ENCODE measurements at regions not wholly inside any gene's neighbourhood (a gene's known extent, or its start where the extent isn't known, plus 50 kb on each side); places are given as distances from the start of the nearest gene placed in this dataset.

DNA sequence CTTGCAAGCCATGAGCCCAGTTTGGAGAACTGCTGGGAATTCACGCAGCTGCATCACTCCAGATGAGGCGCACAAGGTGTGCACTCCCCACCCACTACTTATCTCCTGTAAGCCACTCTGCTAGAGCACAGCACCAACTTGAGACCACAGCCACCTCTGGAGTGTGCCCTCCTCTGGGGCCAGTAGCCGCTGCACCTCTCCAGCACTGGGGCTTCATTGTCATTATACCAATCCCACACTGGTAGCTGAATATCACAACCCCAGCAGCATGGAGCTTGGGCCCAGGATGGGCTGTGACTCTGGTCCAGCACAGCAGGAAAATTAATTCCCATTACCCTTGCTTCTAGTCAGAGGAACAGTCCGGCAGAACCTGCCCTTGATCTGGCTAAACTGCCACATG lies 125.6 kb downstream of the LSM5 start:
- Histone ChIP-seq H3K27me3 (ENCODE audit: low read length) (peaks cover 66% of the 10 kb centered on the region), H3K4me2 (ENCODE audit: low read length) (no peak overlapping the region), H3K4me3 (ENCODE audit: low read length) (no peak overlapping the region), H3K9me2 (replicated peaks; ENCODE audit: low read length) (no peaks in the 10 kb centered on the region), H3K27ac (ENCODE audit: low read length) (no peak overlapping the region), H3K4me1 (ENCODE audit: insufficient read depth, low read length) (no peaks in the 10 kb centered on the region), H2AFZ (ENCODE audit: low read length) (no peak overlapping the region), H3K9ac (ENCODE audit: low read length) (no peak overlapping the region), H3K36me3 (ENCODE audit: low read depth, low read length) (no peaks in the 10 kb centered on the region), H3K9me3 (ENCODE audit: low read length) (no peaks in the 10 kb centered on the region), H4K20me1 (ENCODE audit: low read length) (no peaks in the 10 kb centered on the region), H3F3A (ENCODE audit: low read length, unreplicated experiment) (no peaks in the 10 kb centered on the region), H3K79me2 (ENCODE audit: low read length) (no peaks in the 10 kb centered on the region)
- ATAC-seq (no peak), DNase-seq (no peak)
- BruUV-seq (replicated peaks): no TSS peak
- TF ChIP-seq EZH2phosphoT487 (IDR thresholded peaks at IDR 0.05; ENCODE audit: borderline replicate concordance, low read length) (no peak), EZH2 (IDR thresholded peaks at IDR 0.05; ENCODE audit: low read length, unreplicated experiment) (no peak)
- TF ChIP-seq, protein P1, sequence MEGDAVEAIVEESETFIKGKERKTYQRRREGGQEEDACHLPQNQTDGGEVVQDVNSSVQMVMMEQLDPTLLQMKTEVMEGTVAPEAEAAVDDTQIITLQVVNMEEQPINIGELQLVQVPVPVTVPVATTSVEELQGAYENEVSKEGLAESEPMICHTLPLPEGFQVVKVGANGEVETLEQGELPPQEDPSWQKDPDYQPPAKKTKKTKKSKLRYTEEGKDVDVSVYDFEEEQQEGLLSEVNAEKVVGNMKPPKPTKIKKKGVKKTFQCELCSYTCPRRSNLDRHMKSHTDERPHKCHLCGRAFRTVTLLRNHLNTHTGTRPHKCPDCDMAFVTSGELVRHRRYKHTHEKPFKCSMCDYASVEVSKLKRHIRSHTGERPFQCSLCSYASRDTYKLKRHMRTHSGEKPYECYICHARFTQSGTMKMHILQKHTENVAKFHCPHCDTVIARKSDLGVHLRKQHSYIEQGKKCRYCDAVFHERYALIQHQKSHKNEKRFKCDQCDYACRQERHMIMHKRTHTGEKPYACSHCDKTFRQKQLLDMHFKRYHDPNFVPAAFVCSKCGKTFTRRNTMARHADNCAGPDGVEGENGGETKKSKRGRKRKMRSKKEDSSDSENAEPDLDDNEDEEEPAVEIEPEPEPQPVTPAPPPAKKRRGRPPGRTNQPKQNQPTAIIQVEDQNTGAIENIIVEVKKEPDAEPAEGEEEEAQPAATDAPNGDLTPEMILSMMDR (conservative IDR thresholded peaks at IDR 0.05; ENCODE audit: low read depth, low read length): no peak
- ChIA-PET CTCF (no interaction called here), POLR2A (ENCODE audit: unreplicated experiment) (no interaction called here)
- intact Hi-C loops (cut with micrococcal nuclease): no loop called here

DNA sequence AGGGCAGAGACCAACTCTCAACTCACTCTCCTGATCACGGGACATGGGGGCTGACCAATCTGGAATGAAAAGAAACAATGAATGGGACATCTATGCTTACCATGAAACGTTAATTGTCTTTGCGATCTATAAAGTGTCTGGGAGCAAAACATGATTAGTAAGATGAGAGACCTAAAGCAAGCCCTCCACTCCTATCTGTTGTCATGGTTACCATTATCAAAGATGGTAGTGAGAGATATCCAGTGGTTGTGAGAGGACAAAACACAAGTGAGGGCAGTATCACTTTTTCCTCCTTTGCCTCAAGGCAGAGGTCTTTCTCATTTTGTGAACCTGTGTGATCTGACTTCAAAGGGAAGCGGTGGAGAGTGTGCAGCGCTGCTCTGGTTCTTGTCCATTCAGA lies 130.1 kb downstream of the LSM5 start:
- H3F3A ChIP-seq (ENCODE audit: low read length, unreplicated experiment): no peaks in the 10 kb centered on the region
- H3K9ac ChIP-seq (ENCODE audit: low read length): no peak overlapping the region
- H3K9me2 ChIP-seq (replicated peaks; ENCODE audit: low read length): no peaks in the 10 kb centered on the region
- H3K4me2 ChIP-seq (ENCODE audit: low read length): no peak overlapping the region
- no peak overlapping the region for H2AFZ ChIP-seq (ENCODE audit: low read length)
- H3K27ac ChIP-seq (ENCODE audit: low read length): no peak overlapping the region
- no peaks in the 10 kb centered on the region for H3K36me3 ChIP-seq (ENCODE audit: low read depth, low read length)
- DNase-seq: no peak
- no peak for ATAC-seq
- intact Hi-C loops (cut with micrococcal nuclease): no loop called here
- H3K4me1 ChIP-seq (ENCODE audit: insufficient read depth, low read length): no peaks in the 10 kb centered on the region
- ChIA-PET POLR2A (ENCODE audit: unreplicated experiment) (no interaction called here), CTCF (no interaction called here)
- H3K27me3 ChIP-seq (ENCODE audit: low read length): peaks cover 97% of the 10 kb centered on the region
- BruUV-seq (replicated peaks): no TSS peak
- no peaks in the 10 kb centered on the region for H3K9me3 ChIP-seq (ENCODE audit: low read length)
- H3K4me3 ChIP-seq (ENCODE audit: low read length): no peak overlapping the region
- H3K79me2 ChIP-seq (ENCODE audit: low read length): no peaks in the 10 kb centered on the region
- TF ChIP-seq EZH2 (IDR thresholded peaks at IDR 0.05; ENCODE audit: low read length, unreplicated experiment): no peak
- TF ChIP-seq, protein P1 (conservative IDR thresholded peaks at IDR 0.05; ENCODE audit: low read depth, low read length): no peak
- no peak for TF ChIP-seq EZH2phosphoT487 (IDR thresholded peaks at IDR 0.05; ENCODE audit: borderline replicate concordance, low read length)
- H4K20me1 ChIP-seq (ENCODE audit: low read length): no peaks in the 10 kb centered on the region

DNA sequence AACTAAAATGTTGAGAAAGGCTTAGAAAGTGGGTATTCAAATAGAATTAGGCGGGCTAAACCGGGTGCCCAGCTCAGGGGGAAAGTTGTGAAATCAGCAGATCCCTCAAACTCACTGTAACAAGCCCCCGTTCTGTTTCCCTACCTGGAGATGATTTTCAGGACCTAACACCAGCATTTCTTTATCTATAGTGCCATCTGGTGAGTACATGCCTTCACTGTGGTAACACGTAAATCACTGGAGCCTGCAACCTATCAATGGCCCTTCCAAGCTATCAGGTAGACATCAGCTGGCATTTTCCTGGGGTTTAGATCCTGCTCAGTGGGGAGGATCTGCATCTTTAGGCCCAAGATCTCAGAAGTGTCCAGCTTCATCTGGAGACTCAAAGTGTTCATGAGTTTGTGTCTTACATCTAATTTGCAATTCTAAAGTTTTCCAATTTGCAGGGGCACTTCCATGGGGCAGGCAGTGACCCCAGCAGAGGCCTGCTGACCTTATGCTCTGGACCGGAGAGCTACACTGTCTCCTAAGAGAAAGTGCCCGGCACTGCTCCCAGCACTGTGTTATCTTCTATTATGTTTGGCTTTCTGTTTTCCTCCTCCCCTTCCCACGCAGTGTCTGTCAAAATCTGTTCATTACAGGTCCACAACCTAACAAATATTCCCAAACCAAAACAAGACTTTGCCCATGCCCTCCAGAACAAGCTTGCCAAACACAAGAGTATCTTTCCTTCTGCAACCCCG lies 132.5 kb downstream of the LSM5 start:
- no peaks in the 10 kb centered on the region for H3K36me3 ChIP-seq (ENCODE audit: low read depth, low read length)
- H3K4me1 ChIP-seq (ENCODE audit: insufficient read depth, low read length): no peaks in the 10 kb centered on the region
- H3K27ac ChIP-seq (ENCODE audit: low read length): no peak overlapping the region
- no TSS peak for BruUV-seq (replicated peaks)
- POLR2A ChIA-PET (ENCODE audit: unreplicated experiment): no interaction called here
- TF ChIP-seq, protein P1 (conservative IDR thresholded peaks at IDR 0.05; ENCODE audit: low read depth, low read length): peak; percentile 48
- no peak for TF ChIP-seq EZH2phosphoT487 (IDR thresholded peaks at IDR 0.05; ENCODE audit: borderline replicate concordance, low read length)
- no peaks in the 10 kb centered on the region for H3F3A ChIP-seq (ENCODE audit: low read length, unreplicated experiment)
- H2AFZ ChIP-seq (ENCODE audit: low read length): no peak overlapping the region
- H3K4me2 ChIP-seq (ENCODE audit: low read length): no peak overlapping the region
- peaks cover 92% of the 10 kb centered on the region for H3K27me3 ChIP-seq (ENCODE audit: low read length)
- no peak overlapping the region for H3K4me3 ChIP-seq (ENCODE audit: low read length)
- CTCF ChIA-PET: interaction anchor here (1.0 kb wide), 1 partner anchor 147 kb away, joined by 7 read pairs; no protein-coding TSS in a partner anchor
- no peaks in the 10 kb centered on the region for H3K9me3 ChIP-seq (ENCODE audit: low read length)
- DNase-seq: peak; percentile 30
- H3K79me2 ChIP-seq (ENCODE audit: low read length): no peaks in the 10 kb centered on the region
- H3K9ac ChIP-seq (ENCODE audit: low read length): no peak overlapping the region
- H3K9me2 ChIP-seq (replicated peaks; ENCODE audit: low read length): no peaks in the 10 kb centered on the region
- peak; percentile 57 for ATAC-seq
- H4K20me1 ChIP-seq (ENCODE audit: low read length): no peaks in the 10 kb centered on the region
- intact Hi-C loops (cut with micrococcal nuclease): no loop called here

All from PC-3 (cell line).